ENCODE measurements at regions not wholly inside any gene's neighbourhood (a gene's known extent, or its start where the extent isn't known, plus 50 kb on each side); places are given as distances from the start of the nearest gene placed in this dataset.

DNA sequence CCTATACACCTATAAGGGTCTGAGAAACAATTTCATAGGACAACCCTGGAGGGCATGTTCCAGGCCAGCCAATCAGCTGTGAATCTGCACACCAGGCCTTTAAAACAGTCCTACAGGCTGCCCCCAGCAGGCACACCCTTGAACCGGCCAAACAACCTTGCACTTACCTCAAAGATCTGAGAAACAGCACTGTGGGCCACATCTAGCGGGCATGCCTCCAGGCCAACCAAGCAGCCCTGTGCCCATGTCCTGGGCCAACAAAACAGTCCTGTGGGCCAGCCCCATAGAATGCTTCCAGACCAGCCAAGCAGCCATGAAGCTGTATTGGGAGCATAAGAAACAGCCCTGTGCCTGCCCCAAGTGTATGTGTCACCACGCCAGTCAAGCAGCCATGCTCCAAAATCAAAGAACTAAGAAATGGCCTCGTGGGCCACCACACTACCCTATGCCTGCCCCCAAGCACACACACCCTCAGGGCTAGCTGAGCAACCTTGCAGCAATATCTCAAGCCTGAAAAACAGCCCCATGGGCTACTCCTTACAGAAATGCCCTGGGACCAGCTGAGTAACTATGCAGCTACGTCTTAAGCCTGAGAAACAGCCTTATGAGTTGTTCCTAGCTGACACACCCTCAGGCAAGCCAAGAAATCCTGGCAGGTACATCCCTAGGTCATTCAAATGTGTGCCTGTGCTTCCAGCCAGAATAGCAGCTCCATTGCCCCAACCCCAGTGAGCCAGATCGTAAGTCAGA, 2243.8 kb upstream of the C9orf72 start:
- DNase-seq, result no peak
- Histone ChIP-seq H3K27me3 (ENCODE audit: low read depth) (no peaks in the 10 kb centered on the region), H3K27ac (no peak overlapping the region), H3K36me3 (no peaks in the 10 kb centered on the region), H3K9me3 (peaks cover 9% of the 10 kb centered on the region), H3K4me3 (no peak overlapping the region), H3K4me1 (no peaks in the 10 kb centered on the region)
- peak in 1 of 2 donors; percentile 21 for ATAC-seq
- intact Hi-C loops (cut with DNase I), result no loop called here
- TF ChIP-seq, protein P1, sequence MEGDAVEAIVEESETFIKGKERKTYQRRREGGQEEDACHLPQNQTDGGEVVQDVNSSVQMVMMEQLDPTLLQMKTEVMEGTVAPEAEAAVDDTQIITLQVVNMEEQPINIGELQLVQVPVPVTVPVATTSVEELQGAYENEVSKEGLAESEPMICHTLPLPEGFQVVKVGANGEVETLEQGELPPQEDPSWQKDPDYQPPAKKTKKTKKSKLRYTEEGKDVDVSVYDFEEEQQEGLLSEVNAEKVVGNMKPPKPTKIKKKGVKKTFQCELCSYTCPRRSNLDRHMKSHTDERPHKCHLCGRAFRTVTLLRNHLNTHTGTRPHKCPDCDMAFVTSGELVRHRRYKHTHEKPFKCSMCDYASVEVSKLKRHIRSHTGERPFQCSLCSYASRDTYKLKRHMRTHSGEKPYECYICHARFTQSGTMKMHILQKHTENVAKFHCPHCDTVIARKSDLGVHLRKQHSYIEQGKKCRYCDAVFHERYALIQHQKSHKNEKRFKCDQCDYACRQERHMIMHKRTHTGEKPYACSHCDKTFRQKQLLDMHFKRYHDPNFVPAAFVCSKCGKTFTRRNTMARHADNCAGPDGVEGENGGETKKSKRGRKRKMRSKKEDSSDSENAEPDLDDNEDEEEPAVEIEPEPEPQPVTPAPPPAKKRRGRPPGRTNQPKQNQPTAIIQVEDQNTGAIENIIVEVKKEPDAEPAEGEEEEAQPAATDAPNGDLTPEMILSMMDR (IDR thresholded peaks at IDR 0.05), result no peak

DNA sequence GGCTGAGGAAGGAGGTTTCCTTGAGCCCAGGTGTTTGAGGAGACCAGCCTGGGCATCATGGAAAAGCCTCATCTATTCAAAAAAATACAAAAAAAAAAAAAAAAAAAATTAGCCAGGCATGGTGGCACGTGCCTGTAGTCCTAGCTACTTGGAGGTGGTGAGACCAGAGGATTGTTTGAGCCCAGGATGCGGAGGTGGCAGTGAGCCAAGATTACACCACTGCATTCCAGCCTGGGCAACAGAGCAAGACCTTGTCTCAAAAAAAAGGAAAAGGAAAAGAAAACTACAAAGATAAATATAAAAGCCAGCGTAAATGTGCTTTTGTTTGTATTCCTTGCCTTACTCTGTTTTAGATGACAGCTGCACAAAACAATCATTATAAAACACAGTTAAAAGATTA, 2249.2 kb upstream of the C9orf72 start:
- no peak for ATAC-seq
- intact Hi-C loops (cut with DNase I), result no loop called here
- Histone ChIP-seq H3K9me3 (peaks cover 9% of the 10 kb centered on the region), H3K27ac (no peak overlapping the region), H3K27me3 (ENCODE audit: low read depth) (no peaks in the 10 kb centered on the region), H3K4me1 (no peaks in the 10 kb centered on the region), H3K4me3 (no peak overlapping the region), H3K36me3 (no peaks in the 10 kb centered on the region)
- DNase-seq, result no peak
- TF ChIP-seq, protein P1 (IDR thresholded peaks at IDR 0.05), result no peak

DNA sequence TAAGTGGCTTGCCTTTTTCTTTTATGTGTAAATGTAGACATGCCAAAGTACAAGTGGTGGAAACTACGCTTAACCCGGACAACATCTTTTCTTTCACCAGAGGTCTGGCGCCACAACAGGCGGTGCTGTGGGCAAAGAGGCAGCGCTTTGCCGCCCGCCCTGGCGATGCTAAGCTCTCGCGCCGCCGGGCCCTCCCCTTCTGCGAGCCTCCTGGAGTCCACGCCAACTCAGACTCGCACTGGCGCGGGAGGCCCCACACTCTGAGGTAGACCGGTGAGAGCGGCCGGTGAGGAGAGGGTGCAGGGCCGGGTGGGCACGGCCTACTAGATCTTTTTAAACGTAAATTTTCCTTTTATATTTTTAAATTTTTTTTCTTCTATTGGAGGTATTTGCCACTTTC, 2253.1 kb upstream of the C9orf72 start:
- intact Hi-C loops (cut with DNase I), result no loop called here
- no peak overlapping the region for H3K27ac ChIP-seq
- H3K36me3 ChIP-seq, result no peaks in the 10 kb centered on the region
- DNase-seq (no peak), ATAC-seq (peak in 1 of 2 donors; percentile 46)
- H3K4me3 ChIP-seq, result no peak overlapping the region
- no peaks in the 10 kb centered on the region for H3K4me1 ChIP-seq
- TF ChIP-seq, protein P1 (IDR thresholded peaks at IDR 0.05), result no peak
- peaks cover under 1% of the 10 kb centered on the region for H3K9me3 ChIP-seq
- no peaks in the 10 kb centered on the region for H3K27me3 ChIP-seq (ENCODE audit: low read depth)

DNA sequence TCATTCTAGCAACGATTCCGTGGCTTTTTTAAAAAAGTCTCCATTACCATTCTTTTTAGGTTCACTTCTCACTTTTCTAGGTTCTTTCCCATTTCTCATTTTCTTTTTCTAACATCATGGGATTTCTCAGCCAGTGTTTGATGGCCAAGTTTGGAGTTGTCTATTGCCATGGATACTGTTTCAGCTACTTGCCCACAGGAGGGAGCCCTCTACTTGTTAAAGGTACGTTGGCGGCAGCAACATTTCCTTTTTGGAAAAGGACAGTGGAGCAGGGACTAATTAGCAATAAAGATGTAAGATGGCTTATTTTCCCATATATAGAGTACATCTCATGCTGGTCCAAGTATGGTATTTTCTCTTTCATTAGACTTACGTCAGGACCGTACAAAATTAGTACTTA, 2257.5 kb upstream of the C9orf72 start:
- no peak overlapping the region for H3K4me3 ChIP-seq
- H3K4me1 ChIP-seq, result no peaks in the 10 kb centered on the region
- ATAC-seq (no peak), DNase-seq (no peak)
- intact Hi-C loops (cut with DNase I), result no loop called here
- H3K27me3 ChIP-seq (ENCODE audit: low read depth), result no peaks in the 10 kb centered on the region
- TF ChIP-seq, protein P1 (IDR thresholded peaks at IDR 0.05), result peak; percentile 23
- no peak overlapping the region for H3K27ac ChIP-seq
- no peaks in the 10 kb centered on the region for H3K9me3 ChIP-seq
- no peaks in the 10 kb centered on the region for H3K36me3 ChIP-seq

DNA sequence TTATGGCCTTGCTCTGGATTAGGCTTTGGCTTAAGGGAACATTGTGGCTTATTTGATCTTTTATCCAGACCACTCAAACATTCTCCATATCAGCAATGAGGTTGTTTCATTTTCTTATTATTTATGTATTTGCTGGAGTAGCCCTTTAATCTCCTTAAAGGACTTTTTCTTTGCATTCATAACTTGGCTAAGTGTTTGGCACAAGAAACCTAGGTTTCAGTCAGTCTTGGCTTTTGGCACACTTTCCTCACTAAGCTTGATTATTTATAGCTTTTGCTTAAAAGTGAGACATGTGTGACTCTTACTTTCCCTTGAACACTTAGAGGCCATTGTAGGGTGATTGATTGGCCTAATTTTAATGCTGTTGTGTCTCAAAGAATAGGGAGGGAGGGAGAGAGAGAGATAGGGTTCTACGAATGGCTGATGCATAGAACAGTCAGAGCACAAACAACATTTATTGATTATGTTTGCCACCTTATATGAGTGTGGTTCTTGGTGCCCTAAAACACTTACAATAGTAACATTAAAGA, 2265.3 kb upstream of the C9orf72 start:
- no peak overlapping the region for H3K27ac ChIP-seq
- H3K4me1 ChIP-seq, result no peaks in the 10 kb centered on the region
- intact Hi-C loops (cut with DNase I), result no loop called here
- no peaks in the 10 kb centered on the region for H3K9me3 ChIP-seq
- H3K36me3 ChIP-seq, result no peaks in the 10 kb centered on the region
- H3K27me3 ChIP-seq (ENCODE audit: low read depth), result no peaks in the 10 kb centered on the region
- no peak overlapping the region for H3K4me3 ChIP-seq
- DNase-seq (no peak), ATAC-seq (no peak)
- TF ChIP-seq, protein P1 (IDR thresholded peaks at IDR 0.05), result no peak
